ENCODE measurements at regions not wholly inside any gene's neighbourhood (a gene's known extent, or its start where the extent isn't known, plus 50 kb on each side); places are given as distances from the start of the nearest gene placed in this dataset.

DNA sequence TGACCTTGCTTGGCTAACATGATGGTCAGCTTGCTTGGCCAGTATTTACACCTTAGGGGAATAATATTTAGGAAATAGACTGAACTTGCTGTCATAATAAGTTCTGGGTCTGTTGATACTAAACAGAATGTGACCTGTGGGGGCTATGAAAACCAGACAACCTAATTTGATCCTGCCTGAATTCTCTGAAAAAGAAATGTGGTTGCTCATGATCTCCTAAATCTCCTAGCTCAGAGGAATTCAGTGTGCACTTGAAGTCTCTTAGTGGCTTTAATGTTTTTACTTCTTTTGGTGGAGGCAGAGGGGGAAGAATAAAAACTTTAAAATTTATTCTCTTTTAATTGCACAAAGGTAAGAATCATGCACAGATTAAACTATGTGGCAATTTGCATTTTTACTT, 205.2 kb downstream of the SEC23IP start:
- no peak overlapping the region for H2BK12ac ChIP-seq (ENCODE audit: insufficient read length, low read depth, low read length)
- Mint-ChIP-seq H3K9me3 (peaks cover 2 to 3% of the 10 kb centered on the region in 2 experiments; a peak in 3 of 5 replicates), H3K4me3 (no peak overlapping the region), H3K27me3 (ENCODE audit: low read depth) (no peaks in the 10 kb centered on the region), H3K36me3 (ENCODE audit: insufficient read depth in 1 of 3, low read depth in 3 of 3) (no peaks in the 10 kb centered on the region; a peak in 2 of 7 replicates), H3K27ac (no peak overlapping the region), H3K4me1 (peaks cover 25 to 26% of the 10 kb centered on the region in 2 experiments)
- H3K79me1 ChIP-seq (ENCODE audit: insufficient read depth, low read depth, low read length, poor library complexity, severe bottlenecking): no peaks in the 10 kb centered on the region
- H2BK20ac ChIP-seq (ENCODE audit: low read depth, low read length, poor library complexity, severe bottlenecking): no peak overlapping the region
- no peak overlapping the region for H2BK5ac ChIP-seq (ENCODE audit: insufficient read length, low read length)
- H3K23me2 ChIP-seq (ENCODE audit: insufficient read length, low read depth, low read length, poor library complexity, severe bottlenecking): no peaks in the 10 kb centered on the region
- no peak overlapping the region for H3T11ph ChIP-seq (ENCODE audit: low read length)
- H2BK15ac ChIP-seq (ENCODE audit: low read depth, low read length): no peak overlapping the region
- no peak overlapping the region for H3K56ac ChIP-seq (ENCODE audit: insufficient read length, low read depth, low read length)
- no peak overlapping the region for H3K14ac ChIP-seq (ENCODE audit: insufficient read depth, low read length)
- H3K9ac ChIP-seq (ENCODE audit: extremely low read depth, insufficient read length, low read length): no peak overlapping the region
- no peak overlapping the region for H3K27ac ChIP-seq (ENCODE audit: insufficient read length, low read depth, low read length)
- no peak overlapping the region for H3K18ac ChIP-seq (ENCODE audit: insufficient read length, low read depth, low read length)
- H3K4me2 ChIP-seq (ENCODE audit: insufficient read depth, insufficient read length, low read length): no peak overlapping the region
- H3K4me1 ChIP-seq (ENCODE audit: insufficient read depth, low read length): peaks cover 7% of the 10 kb centered on the region; the same call in 1 of the 2 replicates
- H3K4ac ChIP-seq (ENCODE audit: low read depth, low read length): no peak overlapping the region
- no peak overlapping the region for H2AK5ac ChIP-seq (ENCODE audit: insufficient read length, low read length)
- H4K5ac ChIP-seq (ENCODE audit: insufficient read length, low read depth, low read length): no peak overlapping the region
- no peaks in the 10 kb centered on the region for H3K9me3 ChIP-seq (ENCODE audit: control insufficient read depth, low read depth, low read length)
- no peak overlapping the region for H2BK120ac ChIP-seq (ENCODE audit: low read depth, low read length, poor library complexity, severe bottlenecking)
- H3K79me2 ChIP-seq (ENCODE audit: insufficient read depth, low read length): no peaks in the 10 kb centered on the region
- no peaks in the 10 kb centered on the region for H4K20me1 ChIP-seq (ENCODE audit: control insufficient read depth, insufficient read depth, insufficient read length)
- H3K27me3 ChIP-seq (ENCODE audit: insufficient read depth, low read length): no peaks in the 10 kb centered on the region
- no peak overlapping the region for H4K91ac ChIP-seq (ENCODE audit: insufficient read length, low read depth, low read length)
- no peak overlapping the region for H4K8ac ChIP-seq (replicated peaks; ENCODE audit: insufficient read length, low read depth, low read length)
- TF ChIP-seq, protein P1, sequence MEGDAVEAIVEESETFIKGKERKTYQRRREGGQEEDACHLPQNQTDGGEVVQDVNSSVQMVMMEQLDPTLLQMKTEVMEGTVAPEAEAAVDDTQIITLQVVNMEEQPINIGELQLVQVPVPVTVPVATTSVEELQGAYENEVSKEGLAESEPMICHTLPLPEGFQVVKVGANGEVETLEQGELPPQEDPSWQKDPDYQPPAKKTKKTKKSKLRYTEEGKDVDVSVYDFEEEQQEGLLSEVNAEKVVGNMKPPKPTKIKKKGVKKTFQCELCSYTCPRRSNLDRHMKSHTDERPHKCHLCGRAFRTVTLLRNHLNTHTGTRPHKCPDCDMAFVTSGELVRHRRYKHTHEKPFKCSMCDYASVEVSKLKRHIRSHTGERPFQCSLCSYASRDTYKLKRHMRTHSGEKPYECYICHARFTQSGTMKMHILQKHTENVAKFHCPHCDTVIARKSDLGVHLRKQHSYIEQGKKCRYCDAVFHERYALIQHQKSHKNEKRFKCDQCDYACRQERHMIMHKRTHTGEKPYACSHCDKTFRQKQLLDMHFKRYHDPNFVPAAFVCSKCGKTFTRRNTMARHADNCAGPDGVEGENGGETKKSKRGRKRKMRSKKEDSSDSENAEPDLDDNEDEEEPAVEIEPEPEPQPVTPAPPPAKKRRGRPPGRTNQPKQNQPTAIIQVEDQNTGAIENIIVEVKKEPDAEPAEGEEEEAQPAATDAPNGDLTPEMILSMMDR (conservative IDR thresholded peaks at IDR 0.05): no peak
- DNase-seq: no peak
- no peak overlapping the region for H3K23ac ChIP-seq (ENCODE audit: insufficient read length, low read depth, low read length)
- H2AFZ ChIP-seq (ENCODE audit: low read length): no peak overlapping the region

Measured in H9 (cell line).